NB4 (cell line): ENCODE measurements at regions not wholly inside any gene's neighbourhood (a gene's known extent, or its start where the extent isn't known, plus 50 kb on each side); places are given as distances from the start of the nearest gene placed in this dataset.

Experiments
- TF ChIP-seq, protein P1 (sequence below): IDR thresholded peaks from 2 replicates; pipeline ENCODE4 v1.6.1; 2011; ENCODE audit warnings: low read depth, low read length
- TF ChIP-seq, protein P2 (sequence below): IDR thresholded peaks from one replicate; pipeline ENCODE4 v1.5.1; 2012; ENCODE audit warnings: low read depth, low read length

DNA sequence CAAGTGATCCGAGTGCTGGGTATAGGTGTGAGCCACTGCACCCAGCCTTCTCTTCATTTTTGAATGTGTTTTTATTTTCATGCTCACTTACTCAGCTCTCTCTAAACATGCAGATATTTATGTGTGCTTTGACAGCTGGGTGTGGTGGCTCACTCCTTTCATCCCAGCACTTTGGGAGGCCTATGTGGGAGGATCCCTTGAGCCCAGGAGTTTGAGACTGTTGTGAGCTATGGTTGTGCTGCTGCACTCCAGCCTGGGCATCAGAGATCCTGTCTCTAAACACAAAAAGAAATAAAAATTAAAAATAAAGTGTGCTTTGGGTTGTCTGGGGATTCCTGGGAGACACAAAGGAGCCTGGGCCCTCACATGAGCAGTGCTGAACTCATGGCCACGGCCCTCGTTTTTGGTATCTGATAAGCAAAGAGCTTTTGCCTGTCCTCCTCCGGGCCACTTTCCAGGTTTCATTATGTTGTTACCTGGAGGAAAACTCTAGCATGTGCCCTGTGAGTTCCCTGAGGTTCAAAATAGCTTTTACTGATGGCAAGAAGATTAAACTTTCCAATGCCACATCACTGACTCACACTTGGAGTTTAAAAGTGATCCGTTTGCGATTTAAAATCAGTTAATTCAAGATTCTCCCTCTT, 78.5 kb downstream of the CD164 start:
- TF ChIP-seq, protein P1, sequence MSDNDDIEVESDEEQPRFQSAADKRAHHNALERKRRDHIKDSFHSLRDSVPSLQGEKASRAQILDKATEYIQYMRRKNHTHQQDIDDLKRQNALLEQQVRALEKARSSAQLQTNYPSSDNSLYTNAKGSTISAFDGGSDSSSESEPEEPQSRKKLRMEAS: no peak
- TF ChIP-seq, protein P2, sequence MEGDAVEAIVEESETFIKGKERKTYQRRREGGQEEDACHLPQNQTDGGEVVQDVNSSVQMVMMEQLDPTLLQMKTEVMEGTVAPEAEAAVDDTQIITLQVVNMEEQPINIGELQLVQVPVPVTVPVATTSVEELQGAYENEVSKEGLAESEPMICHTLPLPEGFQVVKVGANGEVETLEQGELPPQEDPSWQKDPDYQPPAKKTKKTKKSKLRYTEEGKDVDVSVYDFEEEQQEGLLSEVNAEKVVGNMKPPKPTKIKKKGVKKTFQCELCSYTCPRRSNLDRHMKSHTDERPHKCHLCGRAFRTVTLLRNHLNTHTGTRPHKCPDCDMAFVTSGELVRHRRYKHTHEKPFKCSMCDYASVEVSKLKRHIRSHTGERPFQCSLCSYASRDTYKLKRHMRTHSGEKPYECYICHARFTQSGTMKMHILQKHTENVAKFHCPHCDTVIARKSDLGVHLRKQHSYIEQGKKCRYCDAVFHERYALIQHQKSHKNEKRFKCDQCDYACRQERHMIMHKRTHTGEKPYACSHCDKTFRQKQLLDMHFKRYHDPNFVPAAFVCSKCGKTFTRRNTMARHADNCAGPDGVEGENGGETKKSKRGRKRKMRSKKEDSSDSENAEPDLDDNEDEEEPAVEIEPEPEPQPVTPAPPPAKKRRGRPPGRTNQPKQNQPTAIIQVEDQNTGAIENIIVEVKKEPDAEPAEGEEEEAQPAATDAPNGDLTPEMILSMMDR: no peak
